CD4-positive, alpha-beta T cell treated with Interferon gamma for 1 hour (primary cell): ENCODE measurements at regions not wholly inside any gene's neighbourhood (a gene's known extent, or its start where the extent isn't known, plus 50 kb on each side); places are given as distances from the start of the nearest gene placed in this dataset.
"Not testable (repeated sequence)": the region's sequence is repeated elsewhere in the genome, so short reads cannot be mapped to it uniquely, and the experiment has no call there.

Source experiments
- DNase-seq: peaks from one replicate; pipeline ENCODE4 v3.0.0-alpha.2; 2020

DNA sequence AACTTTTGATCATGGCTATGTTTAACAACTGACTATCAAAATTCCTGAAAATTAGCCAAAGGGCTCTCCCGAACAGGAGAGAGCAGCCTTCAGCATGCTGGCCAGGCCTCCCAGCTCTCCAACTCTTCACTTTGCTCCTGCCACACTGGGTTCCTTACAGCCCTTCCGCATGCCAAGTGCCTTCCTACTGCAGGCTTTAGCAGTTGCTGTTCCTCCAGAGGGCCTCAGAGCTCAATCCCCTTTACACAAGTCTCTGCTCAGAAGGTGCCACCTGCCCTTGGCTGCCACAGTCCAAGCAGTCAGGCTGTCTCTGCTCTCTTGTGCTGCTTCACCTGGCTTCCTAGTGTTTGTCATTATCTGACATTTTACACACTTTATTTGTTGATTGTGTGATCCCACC lies 553.1 kb upstream of the PPP2R3A start:
- DNase-seq, result no peak

DNA sequence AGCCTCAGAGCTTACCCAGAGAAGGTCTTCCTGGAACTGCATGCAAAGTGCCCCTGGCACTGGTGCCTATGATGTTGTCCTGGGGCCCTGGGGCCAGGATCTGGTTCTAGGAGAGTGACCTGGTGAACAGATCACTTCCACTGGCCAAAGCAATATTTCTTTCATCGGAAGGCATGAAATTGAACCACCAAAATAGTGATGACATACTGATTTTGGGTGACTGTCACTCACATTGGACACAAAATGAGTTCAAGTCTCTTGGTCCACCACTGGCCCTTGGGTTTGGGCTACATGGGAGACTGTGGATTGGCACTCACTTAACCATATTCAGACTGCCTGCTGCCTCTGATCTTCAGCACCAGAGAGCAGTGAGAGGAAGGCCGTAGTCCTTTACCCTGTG lies 549.3 kb upstream of the PPP2R3A start:
- no peak for DNase-seq

DNA sequence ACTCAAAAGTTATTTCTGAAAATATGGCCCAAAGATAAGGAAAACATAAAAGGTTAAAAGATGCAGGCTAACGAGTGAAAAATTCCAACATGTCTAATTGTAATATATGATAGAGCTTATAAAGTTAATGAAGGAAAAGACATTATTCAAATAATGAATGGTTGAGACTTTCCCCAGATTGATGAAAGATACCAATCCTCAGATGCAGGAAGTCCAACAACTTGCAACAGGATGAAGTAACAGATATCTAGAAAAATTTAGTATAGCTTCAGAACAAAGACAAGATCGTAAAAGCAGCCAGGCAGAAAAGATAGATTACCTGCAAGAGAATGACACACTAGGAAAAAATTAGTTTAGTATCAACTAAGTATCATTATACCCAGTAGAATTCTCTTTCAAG lies 546.4 kb upstream of the PPP2R3A start:
- DNase-seq, result no peak

DNA sequence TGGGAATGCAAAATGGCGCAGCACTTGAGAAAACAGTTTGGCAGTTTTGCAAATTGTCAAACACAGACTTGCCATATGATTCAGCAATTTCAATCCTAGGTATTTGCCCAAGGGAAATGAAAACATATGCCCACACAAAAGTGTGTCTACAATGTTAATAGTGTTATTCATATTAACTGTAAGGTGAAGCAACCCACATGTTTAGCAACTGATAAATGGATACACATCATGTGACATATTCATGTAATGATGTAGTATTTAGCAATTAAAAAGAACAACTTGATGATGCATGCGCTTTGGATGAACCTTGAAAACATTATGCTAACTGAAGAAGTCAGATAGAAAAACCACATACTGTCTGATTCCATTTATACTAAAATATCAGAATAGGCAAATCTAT lies 539.0 kb upstream of the PPP2R3A start:
- no peak for DNase-seq

DNA sequence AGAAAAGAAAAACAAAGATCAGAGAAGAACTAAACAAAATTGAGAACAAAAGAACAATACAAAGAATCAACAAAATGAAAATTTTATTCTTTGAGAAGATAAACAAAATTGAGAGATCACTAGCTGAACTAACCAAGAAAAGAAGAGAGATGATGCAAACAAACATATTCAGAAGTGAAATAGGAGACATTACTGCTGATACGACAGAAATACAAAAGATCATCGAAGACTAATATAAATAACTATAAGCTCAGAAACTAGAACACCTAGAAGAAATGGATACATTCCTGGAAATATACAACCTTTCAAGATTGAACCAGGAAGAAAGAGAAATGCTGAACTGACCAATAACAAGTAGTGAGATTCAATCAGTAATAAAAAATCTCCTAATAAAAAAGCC lies 533.1 kb upstream of the PPP2R3A start:
- DNase-seq, result no peak

DNA sequence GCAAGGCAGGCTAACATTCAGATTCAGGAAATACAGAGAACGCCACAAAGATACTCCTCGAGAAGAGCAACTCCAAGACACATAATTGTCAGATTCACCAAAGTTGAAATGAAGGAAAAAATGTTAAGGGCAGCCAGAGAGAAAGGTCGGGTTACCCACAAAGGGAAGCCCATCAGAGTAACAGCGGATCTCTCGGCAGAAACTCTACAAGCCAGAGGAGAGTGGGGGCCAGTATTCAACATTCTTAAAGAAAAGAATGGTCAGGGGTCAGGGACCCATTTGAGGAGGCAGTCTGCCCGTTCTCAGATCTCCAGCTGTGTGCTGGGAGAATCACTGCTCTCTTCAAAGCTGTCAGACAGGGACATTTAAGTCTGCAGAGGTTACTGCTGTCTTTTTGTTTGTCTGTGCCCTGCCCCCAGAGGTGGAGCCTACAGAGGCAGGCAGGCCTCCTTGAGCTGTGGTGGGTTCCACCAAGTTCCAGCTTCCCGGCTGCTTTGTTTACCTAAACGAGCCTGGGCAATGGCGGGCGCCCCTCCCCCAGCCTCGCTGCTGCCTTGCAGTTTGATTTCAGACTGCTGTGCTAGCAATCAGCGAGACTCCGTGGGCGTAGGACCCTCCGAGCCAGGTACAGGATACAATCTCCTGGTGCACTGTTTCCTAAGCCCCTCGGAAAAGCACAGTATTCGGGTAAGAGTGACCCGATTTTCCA lies 526.5 kb upstream of the PPP2R3A start:
- not testable (repeated sequence) for DNase-seq

DNA sequence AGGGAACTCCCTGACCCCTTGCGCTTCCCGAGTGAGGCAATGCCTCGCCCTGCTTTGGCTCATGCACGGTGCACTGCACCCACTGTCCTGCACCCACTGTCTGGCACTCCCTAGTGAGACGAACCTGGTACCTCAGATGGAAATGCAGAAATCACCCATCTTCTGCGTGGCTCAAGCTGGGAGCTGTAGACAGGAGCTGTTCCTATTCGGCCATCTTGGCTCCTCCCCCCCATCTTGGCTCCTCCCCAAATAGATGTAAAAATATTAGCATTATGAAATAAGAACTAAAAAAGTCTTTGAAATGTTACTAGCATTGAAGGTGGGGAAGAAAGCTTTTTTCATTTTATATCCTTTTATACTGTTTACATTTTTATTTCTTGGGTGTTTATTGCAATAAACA lies 525.9 kb upstream of the PPP2R3A start:
- DNase-seq, result not testable (repeated sequence)

DNA sequence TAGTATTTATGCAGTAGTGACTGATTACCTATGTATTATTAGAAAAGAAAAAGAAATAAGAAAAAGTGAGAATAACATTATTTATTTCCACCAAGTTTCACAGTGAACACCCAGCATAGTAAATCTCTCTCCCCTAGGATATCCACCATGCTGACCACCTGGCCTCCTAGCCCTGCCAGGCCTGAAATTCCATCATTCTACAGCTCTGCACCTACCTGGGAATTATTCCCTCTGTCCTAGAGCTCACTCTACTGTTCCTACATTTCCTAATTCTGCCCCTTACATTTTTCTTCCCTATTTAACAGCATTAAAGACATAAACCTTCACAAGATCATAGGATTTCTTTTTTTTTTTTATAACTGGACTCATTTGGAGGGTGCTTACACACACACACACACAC lies 525.3 kb upstream of the PPP2R3A start:
- DNase-seq, result no peak

DNA sequence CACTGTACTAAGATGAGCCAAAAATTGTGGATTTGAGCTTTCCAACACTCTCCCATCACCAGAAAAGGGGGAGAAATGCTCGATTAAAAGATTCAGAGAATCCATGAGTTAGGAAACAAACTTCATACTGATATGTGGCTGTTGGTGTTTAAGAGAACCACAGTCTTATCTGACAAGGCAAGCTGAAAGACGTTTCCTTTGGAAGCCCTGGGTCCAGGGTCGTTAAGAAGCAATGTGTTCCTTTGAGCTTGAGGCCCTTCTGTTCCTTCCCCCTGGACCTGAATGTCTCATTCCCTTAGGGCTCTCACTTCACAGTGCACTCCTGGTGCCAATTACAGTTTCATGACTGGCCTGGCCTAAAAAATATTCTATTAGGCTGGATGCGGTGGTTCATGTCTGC lies 524.8 kb upstream of the PPP2R3A start:
- DNase-seq, result no peak

DNA sequence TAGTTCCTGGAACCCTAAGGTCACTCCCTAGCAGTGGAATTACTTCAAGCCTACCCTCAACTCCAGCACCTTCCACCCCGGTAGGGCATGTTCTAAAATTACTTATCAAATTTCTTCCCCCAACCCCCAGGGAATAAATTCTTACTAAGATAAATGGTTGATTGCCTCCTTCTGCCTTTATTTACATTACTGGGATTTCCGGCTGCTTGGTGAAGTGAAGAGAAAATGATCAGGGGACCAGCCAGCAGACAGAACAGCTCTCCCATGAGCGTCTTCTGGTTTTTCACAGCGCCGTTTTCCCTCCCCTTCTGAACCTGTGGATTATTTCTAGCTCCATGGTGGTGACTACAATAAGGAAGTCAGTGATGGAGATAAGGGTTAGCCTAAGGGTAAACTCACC lies 521.5 kb upstream of the PPP2R3A start:
- DNase-seq, result no peak

DNA sequence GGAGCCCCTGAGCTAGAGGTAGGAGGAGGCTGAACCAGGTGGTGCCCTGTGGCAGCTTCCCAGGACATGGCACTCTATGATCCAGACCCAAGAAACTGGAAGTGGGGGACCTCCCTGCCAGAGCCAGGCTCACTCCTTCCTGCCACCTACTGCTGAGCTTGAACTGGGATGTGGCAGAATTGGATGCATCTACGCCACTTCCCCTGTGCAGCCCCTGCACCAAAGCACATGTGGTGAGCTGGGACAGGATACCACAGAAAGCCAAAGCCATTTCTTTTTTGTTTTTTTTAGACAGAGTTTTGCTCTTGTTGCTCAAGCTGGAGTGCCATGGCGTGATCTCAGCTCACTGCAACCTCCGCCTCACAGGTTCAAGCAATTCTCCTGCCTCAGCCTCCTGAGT lies 518.0 kb upstream of the PPP2R3A start:
- DNase-seq, result no peak

DNA sequence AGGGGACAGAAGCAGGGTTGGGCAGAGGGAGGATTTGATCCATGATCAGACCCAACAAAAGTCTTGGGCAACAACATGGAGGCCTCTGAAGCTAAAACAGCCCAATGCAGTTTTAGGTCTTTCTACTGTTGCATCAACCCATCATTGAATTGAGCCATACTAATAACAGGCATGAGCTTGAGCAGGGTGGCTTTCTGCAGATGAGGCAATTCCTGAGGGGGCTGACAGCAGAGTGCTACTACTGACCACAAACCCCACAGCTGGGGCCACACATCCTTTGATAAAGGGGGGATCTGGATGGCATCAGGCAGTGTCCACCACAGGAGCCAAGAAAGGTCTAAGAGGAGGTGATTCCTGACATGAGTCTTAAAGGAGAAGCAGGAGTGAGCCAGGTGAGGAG lies 517.0 kb upstream of the PPP2R3A start:
- no peak for DNase-seq

DNA sequence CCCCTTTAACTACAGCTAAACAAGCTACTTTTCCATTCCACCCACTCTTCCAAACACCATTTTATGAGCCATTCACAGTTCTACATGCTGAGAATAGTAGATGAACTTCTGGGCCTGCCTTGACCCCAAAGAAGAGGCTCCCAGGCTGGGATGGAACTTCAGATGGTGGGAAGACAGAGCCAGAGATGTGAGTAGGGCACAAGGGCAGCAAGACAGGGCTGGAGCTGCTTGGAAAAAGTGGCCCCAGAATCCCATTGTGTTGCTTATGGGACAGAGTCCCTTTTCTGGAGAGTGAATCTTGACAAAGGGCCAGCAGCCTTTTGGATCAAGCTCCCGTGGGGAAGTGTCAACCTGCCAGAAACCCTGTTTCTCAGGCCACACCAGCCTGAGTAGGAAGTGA lies 516.5 kb upstream of the PPP2R3A start:
- DNase-seq, result no peak

DNA sequence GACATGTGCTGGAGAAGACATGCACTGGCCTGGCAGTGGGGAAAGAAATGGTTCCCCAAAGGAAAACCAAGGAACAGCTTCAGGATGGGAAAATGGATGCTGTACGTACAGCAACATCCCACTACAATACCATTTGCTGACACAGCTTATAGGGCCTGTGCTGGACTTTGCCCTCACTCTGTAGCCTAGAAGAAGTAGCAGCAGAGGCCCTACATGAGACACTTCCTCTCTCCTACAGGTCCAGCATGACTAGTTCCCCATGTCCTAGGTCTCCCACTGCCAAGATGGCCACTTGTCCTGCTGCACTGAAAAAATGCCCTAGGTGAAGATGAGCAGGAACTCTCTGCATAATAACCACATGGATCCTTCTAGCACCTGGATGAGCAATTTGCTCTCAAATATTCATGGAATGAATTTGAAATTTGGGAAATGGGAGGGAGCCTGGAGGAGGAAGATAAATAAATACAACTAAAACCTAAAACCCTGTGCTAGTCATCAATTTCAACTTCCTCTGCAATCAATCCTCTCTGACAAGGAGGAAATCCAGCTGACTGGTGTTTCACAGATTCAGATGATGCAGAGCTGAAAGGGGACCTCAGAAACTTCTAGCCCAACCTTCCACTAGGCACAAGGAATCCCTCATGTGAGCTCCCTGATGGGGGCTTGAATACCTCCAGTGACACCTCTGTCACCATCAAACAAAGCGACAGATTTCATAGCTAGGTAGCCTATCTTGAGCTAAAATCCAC lies 514.3 kb upstream of the PPP2R3A start:
- DNase-seq, result no peak

DNA sequence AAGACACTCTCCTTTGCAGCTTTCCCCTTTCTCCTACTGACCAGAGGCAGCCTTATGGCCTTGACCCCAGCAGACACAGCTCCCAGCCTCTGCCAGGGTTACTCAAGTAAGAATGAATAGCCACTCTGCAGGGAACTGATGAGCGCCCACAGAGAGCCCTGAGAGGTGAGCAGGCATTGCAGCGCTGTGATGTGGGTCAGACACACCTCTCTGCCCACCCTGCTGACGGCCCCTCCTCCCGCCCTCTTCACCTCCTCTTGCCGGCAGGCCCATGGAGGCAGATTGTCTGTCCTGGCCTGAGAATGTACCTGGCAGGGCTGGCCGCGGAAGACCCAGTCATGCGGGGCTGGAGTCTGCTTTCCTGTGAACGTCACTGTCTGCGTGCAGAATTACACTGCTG lies 512.6 kb upstream of the PPP2R3A start:
- DNase-seq, result no peak

DNA sequence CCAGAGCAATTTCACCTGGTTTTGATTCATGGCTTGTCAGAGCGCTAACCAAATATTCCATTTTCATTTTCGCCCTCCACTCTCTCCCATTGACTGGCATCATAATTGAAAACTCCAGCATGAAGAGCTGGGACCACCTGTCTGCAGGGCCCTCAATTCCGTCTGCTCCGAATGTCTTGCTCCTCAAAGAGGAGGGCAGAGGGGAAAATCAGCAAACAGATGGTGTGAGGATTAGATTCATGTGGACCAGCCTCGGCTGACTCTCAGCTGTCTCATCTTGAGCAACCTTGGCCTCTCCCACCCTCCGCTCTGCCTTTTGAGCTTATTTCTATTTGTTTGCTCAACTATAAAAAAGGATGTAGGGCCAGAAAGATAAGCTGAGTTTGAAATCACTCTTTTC lies 512.2 kb upstream of the PPP2R3A start:
- no peak for DNase-seq

DNA sequence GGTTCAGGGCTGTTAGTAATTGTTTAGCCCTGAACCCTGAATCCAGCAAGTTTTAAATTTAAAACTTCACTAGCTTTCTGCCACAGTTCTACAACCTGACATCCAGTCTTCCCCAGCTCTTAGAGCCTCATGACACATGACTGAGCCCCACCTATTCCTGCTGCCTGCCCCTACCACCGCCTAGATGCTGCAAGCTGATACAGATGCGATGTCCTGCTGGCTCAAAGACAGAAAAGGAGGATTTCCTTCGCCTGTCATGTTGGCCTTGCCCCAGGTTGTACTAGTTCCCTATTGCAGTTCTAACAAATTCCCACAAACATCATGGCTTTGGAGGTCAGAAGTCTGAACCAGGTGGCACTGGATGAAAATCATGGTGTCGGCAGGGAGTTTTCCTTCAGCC lies 510.6 kb upstream of the PPP2R3A start:
- DNase-seq, result no peak

DNA sequence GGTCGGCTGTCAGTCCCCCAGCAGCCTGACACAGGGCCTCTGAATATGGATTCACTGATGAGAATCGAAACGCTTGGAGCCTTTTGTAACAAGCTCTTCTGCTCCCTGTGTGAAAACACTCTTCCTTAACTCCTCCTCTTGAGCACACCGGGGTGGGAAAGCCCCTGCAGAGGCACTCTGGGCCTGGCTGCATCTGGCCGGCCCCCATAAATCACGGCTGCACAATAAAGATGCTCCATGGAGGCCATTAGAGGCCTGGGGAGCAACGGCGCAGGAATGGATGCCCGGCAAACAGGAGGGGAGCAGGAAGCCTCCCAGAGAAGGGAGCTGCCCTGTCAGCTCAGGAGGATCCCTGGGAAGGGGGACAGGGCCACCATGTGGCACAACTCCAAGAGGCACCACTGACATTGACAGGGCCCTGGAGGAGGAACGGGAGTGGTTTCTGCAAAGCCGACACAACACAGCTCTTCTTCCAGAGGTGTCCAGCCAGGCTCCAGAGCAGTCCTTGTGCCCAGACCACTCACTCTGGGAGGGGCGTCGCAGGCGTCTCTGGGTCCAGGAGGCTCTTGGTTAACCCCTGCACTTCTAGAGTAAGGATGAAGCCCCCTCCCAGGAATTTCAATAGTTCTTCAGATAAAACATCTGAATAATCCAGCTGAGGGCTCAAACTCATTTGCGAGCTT lies 509.3 kb upstream of the PPP2R3A start:
- DNase-seq, result no peak

DNA sequence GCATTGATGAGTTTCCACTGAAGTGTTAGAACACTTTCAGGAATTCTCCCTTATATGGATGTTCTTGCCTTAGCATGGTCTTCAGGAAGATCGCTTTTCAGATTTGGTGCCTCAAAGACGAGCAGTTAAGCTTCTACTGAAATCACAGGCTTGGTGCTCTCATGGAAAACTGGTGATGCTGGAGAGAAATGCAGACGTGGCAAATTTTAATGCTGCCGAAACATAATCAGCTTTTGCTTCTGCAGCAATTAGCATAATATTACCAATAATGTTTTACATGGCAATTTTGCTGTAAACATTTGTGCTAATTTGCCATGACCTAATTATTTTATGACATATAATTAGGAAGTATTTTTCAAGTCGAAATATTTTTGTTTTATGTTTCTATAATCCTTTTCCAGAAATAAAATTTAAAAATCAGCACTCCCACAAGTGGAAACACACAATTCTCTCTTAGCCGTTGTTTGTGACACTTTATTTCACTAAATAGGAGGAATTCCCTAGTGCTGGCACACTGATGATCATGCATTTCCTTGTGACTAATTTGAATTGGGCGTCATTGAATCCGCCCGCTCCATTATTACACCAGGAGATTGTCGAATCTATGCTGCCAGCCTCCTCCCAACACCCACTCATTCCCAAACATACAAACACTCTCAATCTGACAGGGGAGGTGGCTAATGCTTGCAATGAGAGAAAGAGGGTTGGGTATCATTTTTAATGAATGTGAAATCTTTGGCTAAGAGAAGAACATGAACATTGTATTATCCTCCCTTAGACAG lies 506.8 kb upstream of the PPP2R3A start:
- no peak for DNase-seq

DNA sequence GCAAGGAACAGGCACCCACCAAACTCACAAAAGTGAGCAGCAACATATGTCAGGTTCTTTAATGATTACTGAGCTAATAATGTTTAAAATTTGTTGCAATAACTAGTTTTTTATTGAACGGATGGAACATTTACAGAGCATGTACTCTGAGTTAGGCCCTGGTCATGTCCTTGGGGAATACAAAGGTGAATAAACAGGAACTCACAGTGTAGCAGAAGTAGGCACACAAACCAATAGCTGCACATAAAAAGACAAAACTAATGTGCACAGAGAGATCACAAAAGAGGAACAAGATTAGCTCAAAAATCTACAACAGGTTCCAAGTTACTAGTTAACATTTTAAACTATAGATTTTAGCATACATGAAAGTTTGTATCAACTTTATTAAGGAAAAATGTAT lies 505.3 kb upstream of the PPP2R3A start:
- no peak for DNase-seq

DNA sequence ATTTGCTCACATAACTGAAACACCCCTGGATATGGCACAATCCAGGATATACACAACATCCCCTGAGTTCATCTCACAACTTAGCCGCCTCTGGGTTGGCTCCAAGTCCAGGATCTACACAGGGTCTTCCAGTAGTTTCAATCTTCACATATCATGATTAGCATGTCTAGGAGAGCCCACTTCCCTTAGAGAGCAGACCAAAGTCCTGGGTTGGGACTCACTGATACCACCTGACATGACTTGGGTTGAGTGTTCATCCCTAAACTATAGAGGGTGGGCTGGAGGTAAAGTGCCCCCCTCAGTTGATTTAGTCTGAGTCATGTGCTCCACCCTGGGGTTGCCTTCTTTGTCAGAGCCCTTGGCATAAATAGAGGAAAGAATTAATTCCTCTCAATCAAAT lies 493.6 kb upstream of the PPP2R3A start:
- DNase-seq, result no peak

DNA sequence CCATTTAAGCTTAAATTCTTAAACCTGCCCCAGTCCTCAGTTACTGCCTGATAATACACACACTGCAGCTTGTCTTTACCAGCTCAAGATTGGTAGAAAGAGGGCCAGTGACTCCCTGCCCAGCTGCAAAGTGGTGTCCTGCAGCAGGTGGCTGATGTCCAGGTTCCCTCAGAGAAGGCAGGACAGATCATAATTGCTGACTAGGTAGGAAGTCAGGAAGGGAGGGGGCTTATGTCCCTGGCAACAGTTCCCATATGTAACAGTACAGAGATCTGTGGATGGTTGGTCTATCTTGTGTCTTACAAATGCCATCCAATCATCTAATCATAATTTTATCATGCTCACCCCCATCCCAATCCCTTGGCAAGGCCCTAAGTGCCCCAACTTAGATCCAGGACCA lies 492.1 kb upstream of the PPP2R3A start:
- DNase-seq, result no peak

DNA sequence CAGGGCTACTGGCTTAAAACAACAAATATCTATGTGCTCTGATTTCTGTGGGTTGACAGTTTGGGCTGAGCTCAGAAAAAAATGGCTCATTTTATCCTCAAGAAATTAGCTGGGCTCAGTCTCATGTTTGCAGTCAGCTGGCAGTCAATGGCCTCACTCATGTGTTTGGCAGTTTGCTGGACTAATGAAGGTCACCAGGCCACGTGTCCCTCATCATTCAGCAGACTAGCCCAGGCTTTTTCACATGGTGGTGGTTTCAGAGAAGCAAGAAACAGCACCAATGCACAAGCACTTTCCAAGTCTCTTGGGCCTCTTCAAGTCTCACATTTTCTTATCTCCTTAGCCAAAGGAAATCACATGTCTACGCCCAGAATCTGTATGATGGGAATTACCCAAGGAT lies 478.3 kb upstream of the PPP2R3A start:
- no peak for DNase-seq
